IMR-90 (cell line): ENCODE measurements at regions not wholly inside any gene's neighbourhood (a gene's known extent, or its start where the extent isn't known, plus 50 kb on each side); places are given as distances from the start of the nearest gene placed in this dataset.

Experiments
- ATAC-seq: fragments of 200-7000 bp; cut with Tn5 transposase; 2 replicates; pipeline ENCODE4 v1.9.1; 2020; ENCODE audit warnings: low read depth, mild to moderate bottlenecking, moderate library complexity
- BruUV-seq: library from RNA; stranded (reverse); fragments of 400-500 nt; replicated peaks from 2 replicates; lab custom pipeline; 2021; lab: Mats Ljungman, UMichigan
- CTCF ChIA-PET: fragments of 300-600 bp; formaldehyde crosslinking; extraction: SDS; loops from one replicate; lab custom pipeline; 2021; ENCODE audit warnings: antibody characterized with exemption; lab: Yijun Ruan, JAX
- POLR2A ChIA-PET: fragments of 300-600 bp; sonication (Branson Sonifier 250); formaldehyde crosslinking; loops from one replicate; lab custom pipeline; 2022; ENCODE audit warnings: antibody characterized with exemption; ENCODE audit not compliant: unreplicated experiment; lab: Charles Lee
- DNase-seq: peaks from one replicate; pipeline ENCODE4 v3.0.0; 2013
- H2AFZ ChIP-seq: replicated peaks from 2 replicates; pipeline ENCODE3; 2013; ENCODE audit warnings: low read length, mild to moderate bottlenecking; ENCODE audit not compliant: poor library complexity
- H2AK5ac ChIP-seq: 2 replicates; pipeline ENCODE4 v1.6.1; 2013; ENCODE audit warnings: low read depth, low read length, inconsistent platforms
- H2AK9ac ChIP-seq: replicated peaks from 2 replicates; pipeline ENCODE3; 2013; ENCODE audit warnings: mild to moderate bottlenecking, low read depth, low read length, moderate library complexity; ENCODE audit not compliant: poor library complexity
- H2BK120ac ChIP-seq: 2 replicates; pipeline ENCODE4 v1.6.1; 2013; ENCODE audit warnings: low read depth, low read length, inconsistent platforms
- H2BK15ac ChIP-seq: 3 replicates; pipeline ENCODE4 v1.6.1; 2013; ENCODE audit warnings: low read depth, low read length, inconsistent platforms
- H2BK20ac ChIP-seq: 2 replicates; pipeline ENCODE4 v1.6.1; 2013; ENCODE audit warnings: low read depth, mild to moderate bottlenecking, inconsistent platforms, low read length, moderate library complexity
- H2BK5ac ChIP-seq: 2 replicates; pipeline ENCODE4 v1.6.1; 2013; ENCODE audit warnings: mild to moderate bottlenecking, low read depth, low read length, inconsistent platforms; ENCODE audit not compliant: poor library complexity, severe bottlenecking
- H3K14ac ChIP-seq: replicated peaks from 2 replicates; pipeline ENCODE4 v1.6.1; 2013; ENCODE audit warnings: low read depth, low read length, inconsistent platforms
- H3K18ac ChIP-seq: 2 replicates; pipeline ENCODE4 v1.6.1; 2013; ENCODE audit warnings: low read depth, low read length, control low read depth
- H3K23ac ChIP-seq: 2 replicates; pipeline ENCODE4 v1.6.1; 2013; ENCODE audit warnings: low read depth, low read length, inconsistent platforms
- H3K27ac ChIP-seq: 2 replicates; pipeline ENCODE4 v1.5.1; 2013; ENCODE audit warnings: mild to moderate bottlenecking, control low read depth, low read length; ENCODE audit not compliant: insufficient read depth
- H3K27me3 ChIP-seq: 2 replicates; pipeline ENCODE4 v1.6.1; 2013; ENCODE audit warnings: low read length; ENCODE audit not compliant: control insufficient read depth, insufficient read depth
- H3K36me3 ChIP-seq: 2 replicates; pipeline ENCODE4 v1.6.1; 2013; ENCODE audit warnings: low read length, mixed read lengths; ENCODE audit not compliant: control insufficient read depth, insufficient read depth
- H3K4ac ChIP-seq: 2 replicates; pipeline ENCODE4 v1.6.1; 2013; ENCODE audit warnings: low read depth, low read length, inconsistent platforms
- H3K4me1 ChIP-seq: 2 replicates; pipeline ENCODE4 v1.6.1; 2013; ENCODE audit warnings: low read length, mixed read lengths; ENCODE audit not compliant: control insufficient read depth, insufficient read depth
- H3K4me2 ChIP-seq: 2 replicates; pipeline ENCODE4 v1.6.1; 2013; ENCODE audit warnings: low read depth, mild to moderate bottlenecking, control low read depth, low read length, moderate library complexity
- H3K4me3 ChIP-seq: 2 replicates; pipeline ENCODE4 v1.5.1; 2013; ENCODE audit warnings: low read depth, mild to moderate bottlenecking, control low read depth, low read length, moderate library complexity; ENCODE audit not compliant: insufficient read depth
- H3K56ac ChIP-seq: 2 replicates; pipeline ENCODE4 v1.6.1; 2013; ENCODE audit warnings: low read length, inconsistent platforms; ENCODE audit not compliant: insufficient read depth; ENCODE audit errors: extremely low read depth
- H3K79me1 ChIP-seq, 2 experiments: 2 replicates each; pipeline ENCODE4 v1.6.1; 2013; ENCODE audit warnings: low read length in 2 of 2, inconsistent platforms in 1 of 2, low read depth in 1 of 2
- H3K9ac ChIP-seq: 2 replicates; pipeline ENCODE4 v1.6.1; 2013; ENCODE audit warnings: low read depth, low read length, control low read depth
- H3K9me1 ChIP-seq: 2 replicates; pipeline ENCODE4 v1.6.1; 2013; ENCODE audit warnings: low read length, inconsistent platforms; ENCODE audit not compliant: insufficient read depth
- H3K9me3 ChIP-seq: 2 replicates; pipeline ENCODE4 v1.6.1; 2013; ENCODE audit warnings: low read length; ENCODE audit not compliant: control insufficient read depth, insufficient read depth
- H4K20me1 ChIP-seq: 2 replicates; pipeline ENCODE4 v1.6.1; 2013; ENCODE audit warnings: low read length, inconsistent platforms; ENCODE audit not compliant: insufficient read depth
- H4K5ac ChIP-seq: 2 replicates; pipeline ENCODE4 v1.6.1; 2013; ENCODE audit warnings: mild to moderate bottlenecking, low read depth, low read length, control low read depth
- H4K8ac ChIP-seq, 2 experiments: 2 replicates each; pipeline ENCODE4 v1.6.1; 2013; ENCODE audit warnings: low read depth in 2 of 2, low read length in 2 of 2, control low read depth in 1 of 2, inconsistent platforms in 1 of 2
- H4K91ac ChIP-seq: 2 replicates; pipeline ENCODE4 v1.6.1; 2013; ENCODE audit warnings: low read depth, low read length, inconsistent platforms; ENCODE audit not compliant: insufficient read depth
- BHLHE40 ChIP-seq: fragments of 150-350 bp; IDR thresholded peaks from 2 replicates; pipeline ENCODE4 v1.6.1; 2016; ENCODE audit warnings: mild to moderate bottlenecking, low read depth, low read length
- CEBPB ChIP-seq: IDR thresholded peaks from 2 replicates; pipeline ENCODE4 v1.6.1; 2012; ENCODE audit warnings: low read depth, low read length, improper control_type of control experiment
- CHD1 ChIP-seq: IDR thresholded peaks from 2 replicates; pipeline ENCODE4 v1.6.1; 2012; ENCODE audit warnings: low read depth, low read length, improper control_type of control experiment
- FOS ChIP-seq: fragments of 150-350 bp; IDR thresholded peaks from 2 replicates; pipeline ENCODE4 v1.6.1; 2016; ENCODE audit warnings: low read depth, low read length
- MAFK ChIP-seq: IDR thresholded peaks from 2 replicates; pipeline ENCODE4 v1.6.1; 2012; ENCODE audit warnings: low read depth, low read length, improper control_type of control experiment
- MAZ ChIP-seq: IDR thresholded peaks from 2 replicates; pipeline ENCODE4 v1.6.1; 2012; ENCODE audit warnings: low read depth, mild to moderate bottlenecking, low read length, improper control_type of control experiment, moderate library complexity, borderline replicate concordance
- MXI1 ChIP-seq: IDR thresholded peaks from 2 replicates; pipeline ENCODE4 v1.6.1; 2012; ENCODE audit warnings: low read depth, mild to moderate bottlenecking, low read length, moderate library complexity, borderline replicate concordance
- NFE2L2 ChIP-seq: fragments of 150-350 bp; IDR thresholded peaks from 2 replicates; pipeline ENCODE4 v1.6.1; 2016; ENCODE audit warnings: low read depth, mild to moderate bottlenecking, low read length
- POLR2A ChIP-seq: IDR thresholded peaks from 2 replicates; pipeline ENCODE4 v1.6.1; 2012; ENCODE audit warnings: mild to moderate bottlenecking, low read depth, low read length
- RAD21 ChIP-seq: IDR thresholded peaks from 2 replicates; pipeline ENCODE4 v1.6.1; 2012; ENCODE audit warnings: low read length, improper control_type of control experiment
- RCOR1 ChIP-seq: IDR thresholded peaks from 2 replicates; pipeline ENCODE4 v1.6.1; 2012; ENCODE audit warnings: mild to moderate bottlenecking, low read length, improper control_type of control experiment; ENCODE audit not compliant: insufficient replicate concordance
- RFX5 ChIP-seq: IDR thresholded peaks from 2 replicates; pipeline ENCODE4 v1.8.0; 2012; ENCODE audit warnings: low read depth, mild to moderate bottlenecking, low read length, moderate library complexity
- SMC3 ChIP-seq: fragments of 150-350 bp; IDR thresholded peaks from 2 replicates; pipeline ENCODE4 v1.6.1; 2016; ENCODE audit warnings: low read depth, mild to moderate bottlenecking, antibody characterized with exemption, low read length, moderate library complexity
- WGBS, 2 experiments: methylation state at CpG; one replicate each; pipeline versions ENCODE4 v1.1.5 to v1.1.7; 2013; ENCODE audit warnings: missing lambda C conversion rate in 2 of 2; ENCODE audit not compliant: insufficient read length in 1 of 2; ENCODE audit errors: extremely low coverage in 2 of 2; 5-methylcytosine and 5-hydroxymethylcytosine counted together
- dilution Hi-C: fragments of 300-500 bp; cut with HindIII; formaldehyde crosslinking; loops from one replicate; pipeline ENCODE4 v1.14.3; 2018; ENCODE audit warnings: low sequenced_read_pairs; ENCODE audit not compliant: unreplicated experiment
- in situ Hi-C: fragments of 300-500 bp; cut with MboI; formaldehyde crosslinking; loops from 3 replicates; pipeline ENCODE4 v1.14.3; 2019; ENCODE audit warnings: low sequenced_read_pairs, inconsistent platforms, mixed read lengths
- intact Hi-C: fragments of 100-400 bp; cut with micrococcal nuclease; formaldehyde crosslinking; loops from 2 replicates; pipeline ENCODE4 v1.10.0; 2022
- TF ChIP-seq, protein P1 (sequence below): fragments of 150-350 bp; IDR thresholded peaks from 2 replicates; pipeline ENCODE4 v1.6.1; 2016; ENCODE audit warnings: low read depth, mild to moderate bottlenecking, low read length, moderate library complexity, borderline replicate concordance
- TF ChIP-seq, protein P2 (sequence below): fragments of 150-350 bp; IDR thresholded peaks from 2 replicates; pipeline ENCODE4 v1.6.1; 2017; ENCODE audit warnings: mild to moderate bottlenecking, antibody characterized with exemption, low read length, low read depth
- TF ChIP-seq, protein P3 (sequence below): conservative IDR thresholded peaks from 2 replicates; pipeline ENCODE4 v1.5.1; 2012; ENCODE audit warnings: mild to moderate bottlenecking, low read depth, low read length, improper control_type of control experiment

DNA sequence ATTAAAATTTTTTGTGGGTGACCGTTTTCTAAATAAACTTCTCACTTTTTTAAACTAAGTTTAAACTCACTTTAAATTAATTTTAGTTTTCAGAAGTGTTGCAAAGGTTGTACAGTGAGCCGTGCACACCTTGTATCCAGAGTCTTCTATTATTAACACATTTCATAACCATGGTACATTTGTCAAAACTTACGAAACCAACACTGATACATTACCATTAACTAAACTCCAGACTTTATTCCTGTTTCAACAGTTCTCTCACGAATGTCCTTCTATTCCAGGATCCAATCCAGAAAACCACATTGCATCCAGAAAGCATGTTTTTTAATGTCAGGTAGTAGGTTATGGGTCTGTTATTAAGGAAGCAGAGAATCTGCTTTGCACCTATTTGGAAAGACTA is 319.9 kb downstream of the CBLN4 start:
- ATAC-seq (no peak), DNase-seq (no peak)
- Histone ChIP-seq H2BK120ac (no peak overlapping the region), H2AK5ac (no peak overlapping the region), H2AK9ac (no peak overlapping the region), H3K4me3 (no peak overlapping the region), H3K14ac (no peak overlapping the region), H3K36me3 (no peaks in the 10 kb centered on the region), H4K5ac (no peak overlapping the region), H2BK15ac (no peak overlapping the region), H4K8ac (no peak overlapping the region), H4K20me1 (no peaks in the 10 kb centered on the region), H3K4me1 (no peaks in the 10 kb centered on the region), H3K4me2 (no peak overlapping the region), H3K79me1 (no peaks in the 10 kb centered on the region), H2BK20ac (no peak overlapping the region), H3K9ac (no peak overlapping the region), H2BK5ac (no peak overlapping the region), H3K18ac (no peak overlapping the region), H2AFZ (no peak overlapping the region), H3K27ac (no peak overlapping the region), H3K23ac (no peak overlapping the region), H4K91ac (no peak overlapping the region), H3K9me1 (no peaks in the 10 kb centered on the region), H3K9me3 (peaks cover 4% of the 10 kb centered on the region), H3K56ac (no peak overlapping the region), H3K4ac (no peak overlapping the region), H3K27me3 (no peaks in the 10 kb centered on the region)
- dilution Hi-C loops (no loop called here), in situ Hi-C loops (no loop called here), intact Hi-C loops (no loop called here)
- ChIA-PET POLR2A (no interaction called here), CTCF (no interaction called here)
- TF ChIP-seq BHLHE40 (no peak), CHD1 (no peak), RCOR1 (no peak), CEBPB (no peak), SMC3 (no peak), MAFK (no peak), RAD21 (no peak), POLR2A (no peak), NFE2L2 (no peak), MAZ (no peak), RFX5 (no peak), MXI1 (no peak), FOS (no peak)
- TF ChIP-seq, protein P1, sequence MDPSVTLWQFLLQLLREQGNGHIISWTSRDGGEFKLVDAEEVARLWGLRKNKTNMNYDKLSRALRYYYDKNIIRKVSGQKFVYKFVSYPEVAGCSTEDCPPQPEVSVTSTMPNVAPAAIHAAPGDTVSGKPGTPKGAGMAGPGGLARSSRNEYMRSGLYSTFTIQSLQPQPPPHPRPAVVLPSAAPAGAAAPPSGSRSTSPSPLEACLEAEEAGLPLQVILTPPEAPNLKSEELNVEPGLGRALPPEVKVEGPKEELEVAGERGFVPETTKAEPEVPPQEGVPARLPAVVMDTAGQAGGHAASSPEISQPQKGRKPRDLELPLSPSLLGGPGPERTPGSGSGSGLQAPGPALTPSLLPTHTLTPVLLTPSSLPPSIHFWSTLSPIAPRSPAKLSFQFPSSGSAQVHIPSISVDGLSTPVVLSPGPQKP = no peak
- TF ChIP-seq, protein P2, sequence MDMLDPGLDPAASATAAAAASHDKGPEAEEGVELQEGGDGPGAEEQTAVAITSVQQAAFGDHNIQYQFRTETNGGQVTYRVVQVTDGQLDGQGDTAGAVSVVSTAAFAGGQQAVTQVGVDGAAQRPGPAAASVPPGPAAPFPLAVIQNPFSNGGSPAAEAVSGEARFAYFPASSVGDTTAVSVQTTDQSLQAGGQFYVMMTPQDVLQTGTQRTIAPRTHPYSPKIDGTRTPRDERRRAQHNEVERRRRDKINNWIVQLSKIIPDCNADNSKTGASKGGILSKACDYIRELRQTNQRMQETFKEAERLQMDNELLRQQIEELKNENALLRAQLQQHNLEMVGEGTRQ = no peak
- TF ChIP-seq, protein P3, sequence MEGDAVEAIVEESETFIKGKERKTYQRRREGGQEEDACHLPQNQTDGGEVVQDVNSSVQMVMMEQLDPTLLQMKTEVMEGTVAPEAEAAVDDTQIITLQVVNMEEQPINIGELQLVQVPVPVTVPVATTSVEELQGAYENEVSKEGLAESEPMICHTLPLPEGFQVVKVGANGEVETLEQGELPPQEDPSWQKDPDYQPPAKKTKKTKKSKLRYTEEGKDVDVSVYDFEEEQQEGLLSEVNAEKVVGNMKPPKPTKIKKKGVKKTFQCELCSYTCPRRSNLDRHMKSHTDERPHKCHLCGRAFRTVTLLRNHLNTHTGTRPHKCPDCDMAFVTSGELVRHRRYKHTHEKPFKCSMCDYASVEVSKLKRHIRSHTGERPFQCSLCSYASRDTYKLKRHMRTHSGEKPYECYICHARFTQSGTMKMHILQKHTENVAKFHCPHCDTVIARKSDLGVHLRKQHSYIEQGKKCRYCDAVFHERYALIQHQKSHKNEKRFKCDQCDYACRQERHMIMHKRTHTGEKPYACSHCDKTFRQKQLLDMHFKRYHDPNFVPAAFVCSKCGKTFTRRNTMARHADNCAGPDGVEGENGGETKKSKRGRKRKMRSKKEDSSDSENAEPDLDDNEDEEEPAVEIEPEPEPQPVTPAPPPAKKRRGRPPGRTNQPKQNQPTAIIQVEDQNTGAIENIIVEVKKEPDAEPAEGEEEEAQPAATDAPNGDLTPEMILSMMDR = no peak
- no CpG with 5 or more reads among the region's 4 CpGs for WGBS, 2 experiments
- BruUV-seq = no TSS peak
